H1 (cell line): ENCODE measurements at regions not wholly inside any gene's neighbourhood (a gene's known extent, or its start where the extent isn't known, plus 50 kb on each side); places are given as distances from the start of the nearest gene placed in this dataset.

Experiments
- YY1 ChIP-seq: IDR thresholded peaks from 2 replicates; pipeline ENCODE4 v1.6.1; 2011; ENCODE audit warnings: low read depth, mild to moderate bottlenecking, low read length
- TF ChIP-seq, protein P1 (sequence below), 3 experiments: IDR thresholded peaks; 1 replicate in 2 of 3; 2 replicates in 1 of 3; pipeline versions ENCODE4 v1.5.1 to v1.6.1; 2011; ENCODE audit warnings: low read length in 3 of 3, mild to moderate bottlenecking in 3 of 3, inconsistent platforms in 2 of 3, low read depth in 1 of 3, moderate library complexity in 1 of 3; ENCODE audit not compliant: insufficient read depth in 1 of 3; ENCODE audit errors: control extremely low read depth in 1 of 3

DNA sequence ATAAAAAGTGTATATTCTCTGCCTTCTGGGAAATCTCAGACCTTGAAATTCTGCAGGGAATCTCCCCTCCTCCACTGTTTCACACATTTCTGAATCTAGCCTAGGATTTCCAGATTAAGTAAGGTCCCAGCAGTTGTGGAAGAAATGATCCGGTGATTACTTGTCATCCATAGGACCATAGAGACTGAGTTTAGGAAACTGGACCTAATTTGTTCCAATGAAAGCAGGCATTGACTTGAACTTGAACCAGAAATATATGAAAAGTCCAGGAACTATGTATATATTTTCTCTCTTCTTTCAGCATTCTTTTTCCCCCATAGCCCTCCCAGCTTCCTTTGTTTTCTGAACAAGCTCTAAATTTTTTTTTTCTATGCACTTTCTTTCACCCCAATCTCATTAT, 149.5 kb upstream of the SPAG17 start (continued):
- TF ChIP-seq, protein P1, sequence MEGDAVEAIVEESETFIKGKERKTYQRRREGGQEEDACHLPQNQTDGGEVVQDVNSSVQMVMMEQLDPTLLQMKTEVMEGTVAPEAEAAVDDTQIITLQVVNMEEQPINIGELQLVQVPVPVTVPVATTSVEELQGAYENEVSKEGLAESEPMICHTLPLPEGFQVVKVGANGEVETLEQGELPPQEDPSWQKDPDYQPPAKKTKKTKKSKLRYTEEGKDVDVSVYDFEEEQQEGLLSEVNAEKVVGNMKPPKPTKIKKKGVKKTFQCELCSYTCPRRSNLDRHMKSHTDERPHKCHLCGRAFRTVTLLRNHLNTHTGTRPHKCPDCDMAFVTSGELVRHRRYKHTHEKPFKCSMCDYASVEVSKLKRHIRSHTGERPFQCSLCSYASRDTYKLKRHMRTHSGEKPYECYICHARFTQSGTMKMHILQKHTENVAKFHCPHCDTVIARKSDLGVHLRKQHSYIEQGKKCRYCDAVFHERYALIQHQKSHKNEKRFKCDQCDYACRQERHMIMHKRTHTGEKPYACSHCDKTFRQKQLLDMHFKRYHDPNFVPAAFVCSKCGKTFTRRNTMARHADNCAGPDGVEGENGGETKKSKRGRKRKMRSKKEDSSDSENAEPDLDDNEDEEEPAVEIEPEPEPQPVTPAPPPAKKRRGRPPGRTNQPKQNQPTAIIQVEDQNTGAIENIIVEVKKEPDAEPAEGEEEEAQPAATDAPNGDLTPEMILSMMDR (IDR thresholded peaks at IDR 0.05; ENCODE audit: control extremely low read depth in 1 of 3, insufficient read depth in 1 of 3, low read depth in 1 of 3, low read length in 3 of 3): no peak
- no peak for TF ChIP-seq YY1
- TF ChIP-seq, all 59 proteins: peak for 0
